ENCODE measurements at regions not wholly inside any gene's neighbourhood (a gene's known extent, or its start where the extent isn't known, plus 50 kb on each side); places are given as distances from the start of the nearest gene placed in this dataset.

- Histone ChIP-seq H3K9me3 (no peaks in the 10 kb centered on the region), H3K36me3 (no peaks in the 10 kb centered on the region), H3K4me3 (no peak overlapping the region), H3K27me3 (replicated peaks in 1 of 7) (peaks cover 0 to 26% (median 0%) of the 10 kb centered on the region in 7 donors), H3K27ac (no peak overlapping the region), H3K4me1 (no peaks in the 10 kb centered on the region)
- no peak for DNase-seq
- TF ChIP-seq POLR2AphosphoS5 (IDR thresholded peaks at IDR 0.05) (no peak), CTCF (IDR thresholded peaks at IDR 0.05 in 8 of 11, conservative IDR thresholded peaks at IDR 0.05 in 3 of 11) (no peak), POLR2A (IDR thresholded peaks at IDR 0.05) (no peak)
- intact Hi-C loops (cut with DNase I; ENCODE audit: low total_unique reads) = no loop called here
- WGBS, 5 donors = 63 to 83% (median 73%) methylated on average over 5 of the region's 5 CpGs
Measured at GRCh38 chr6:132961610-132962009, 147.2 kb downstream of the RPS12 start.

- peak; percentile 74 for DNase-seq
- no peaks in the 10 kb centered on the region for H3K36me3 ChIP-seq
- H3K4me1 ChIP-seq = no peaks in the 10 kb centered on the region
- H3K27ac ChIP-seq = no peak overlapping the region
- 58 to 62% (median 59%) methylated on average over 7 of the region's 7 CpGs for WGBS, 5 donors
- no peak overlapping the region for H3K4me3 ChIP-seq
- peaks cover 0 to 15% (median 0%) of the 10 kb centered on the region in 7 donors for H3K27me3 ChIP-seq (replicated peaks in 1 of 7)
- TF ChIP-seq POLR2A (IDR thresholded peaks at IDR 0.05) (no peak), CTCF (IDR thresholded peaks at IDR 0.05 in 8 of 11, conservative IDR thresholded peaks at IDR 0.05 in 3 of 11) (peak in 10 of 11 experiments; percentile 12 to 66 (median 54)), POLR2AphosphoS5 (IDR thresholded peaks at IDR 0.05) (no peak)
- intact Hi-C loops (cut with DNase I; ENCODE audit: low total_unique reads) = no loop called here
- no peaks in the 10 kb centered on the region for H3K9me3 ChIP-seq
Measured at GRCh38 chr6:132962936-132963868, 148.8 kb downstream of the RPS12 start.

- Histone ChIP-seq H3K4me1 (no peaks in the 10 kb centered on the region), H3K36me3 (no peaks in the 10 kb centered on the region), H3K9me3 (no peaks in the 10 kb centered on the region), H3K4me3 (no peak overlapping the region), H3K27ac (no peak overlapping the region), H3K27me3 (replicated peaks in 1 of 7) (peaks cover 0 to 15% (median 0%) of the 10 kb centered on the region in 7 donors)
- no peak for DNase-seq
- TF ChIP-seq POLR2A (IDR thresholded peaks at IDR 0.05) (no peak), CTCF (IDR thresholded peaks at IDR 0.05 in 8 of 11, conservative IDR thresholded peaks at IDR 0.05 in 3 of 11) (no peak), POLR2AphosphoS5 (IDR thresholded peaks at IDR 0.05) (no peak)
- 44 to 57% (median 47%) methylated on average over 4 of the region's 4 CpGs for WGBS, 5 donors
- intact Hi-C loops (cut with DNase I; ENCODE audit: low total_unique reads) = no loop called here
Measured at GRCh38 chr6:132964101-132964867, 149.9 kb downstream of the RPS12 start.

All from spleen (tissue), 11 donors.